ENCODE measurements at regions not wholly inside any gene's neighbourhood (a gene's known extent, or its start where the extent isn't known, plus 50 kb on each side); places are given as distances from the start of the nearest gene placed in this dataset.

DNA sequence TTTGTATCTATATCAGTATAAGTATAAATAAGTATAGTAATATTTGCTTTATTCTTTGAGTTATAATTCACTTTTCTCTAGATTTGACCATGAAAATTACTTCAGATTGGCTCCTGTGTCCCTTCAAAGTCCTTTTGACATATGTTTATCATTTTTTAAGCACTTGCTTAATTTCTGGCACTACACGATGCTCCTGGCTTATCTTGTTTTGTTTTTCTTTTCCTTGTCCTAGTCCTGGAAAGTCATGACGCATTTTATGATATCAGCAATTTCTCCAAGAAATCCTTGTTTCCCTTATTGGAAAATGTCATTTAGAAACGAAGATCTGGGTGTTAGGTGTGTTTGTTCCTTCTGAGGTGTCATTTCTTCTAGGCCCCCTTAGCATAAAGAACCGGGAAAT lies 226.5 kb downstream of the POU4F1 start:
- no peak for TF ChIP-seq EZH2 (conservative IDR thresholded peaks at IDR 0.05; ENCODE audit: low read depth, low read length)
- no peak for TF ChIP-seq ZNF20 (CRISPR knock-in tag; IDR thresholded peaks at IDR 0.05)
- no peak for TF ChIP-seq ASH2L (IDR thresholded peaks at IDR 0.05; ENCODE audit: insufficient read length, low read depth, low read length)
- TF ChIP-seq RBAK (CRISPR knock-in tag; IDR thresholded peaks at IDR 0.05) = no peak
- no peak for TF ChIP-seq ELF1 (CRISPR knock-in tag; IDR thresholded peaks at IDR 0.05)
- TF ChIP-seq POLR2A (IDR thresholded peaks at IDR 0.05; ENCODE audit: insufficient read depth in 1 of 2, low read depth in 2 of 2, low read length in 2 of 2) = no peak

Data from HepG2 (cell line).